ENCODE measurements at regions not wholly inside any gene's neighbourhood (a gene's known extent, or its start where the extent isn't known, plus 50 kb on each side); places are given as distances from the start of the nearest gene placed in this dataset.
A peak's percentile ranks its signal among the peaks of the same experiment; 100 is the strongest.

DNA sequence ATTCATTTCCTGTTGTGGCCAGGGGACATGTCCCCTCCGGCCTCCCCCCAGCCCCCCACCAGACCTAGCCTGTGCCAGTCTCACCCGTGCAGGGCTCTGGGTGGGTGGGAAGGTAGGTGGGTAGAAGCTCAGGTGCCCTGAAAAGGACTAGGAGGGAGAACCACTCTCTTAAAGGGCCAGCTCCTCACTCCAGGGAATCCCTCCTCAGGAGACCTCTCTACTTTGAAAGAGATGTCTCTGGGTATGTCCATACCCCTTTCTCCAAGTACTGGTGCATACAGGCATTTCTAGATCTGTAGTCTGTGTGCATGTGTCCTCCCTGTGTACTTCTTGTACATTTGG is 60.8 kb upstream of the EPB41L1 start:
- Histone ChIP-seq H2BK5ac (ENCODE audit: low read depth, low read length) (no peak overlapping the region), H3K79me2 (ENCODE audit: control insufficient read depth in 1 of 2, insufficient read depth in 2 of 2, low read length in 2 of 2) (no peaks in the 10 kb centered on the region), H3K18ac (ENCODE audit: extremely low read depth, low read length) (no peak overlapping the region), H3K14ac (ENCODE audit: insufficient read length) (no peak overlapping the region), H3K27ac (ENCODE audit: low read depth, low read length) (no peak overlapping the region), H4K5ac (ENCODE audit: insufficient read length, low read depth, low read length) (no peak overlapping the region), H4K20me1 (replicated peaks in 1 of 2; ENCODE audit: control insufficient read depth in 1 of 2, insufficient read depth in 2 of 2, low read length in 2 of 2) (peaks cover 3 to 22% of the 10 kb centered on the region in 2 experiments), H3K23ac (ENCODE audit: insufficient read length) (no peak overlapping the region), H3K4ac (replicated peaks; ENCODE audit: insufficient read length, low read depth, low read length) (no peak overlapping the region), H2BK15ac (ENCODE audit: low read length) (no peak overlapping the region), H2AFZ (ENCODE audit: low read length) (no peak overlapping the region), H3K27me3 (replicated peaks in 1 of 4; ENCODE audit: control insufficient read depth in 3 of 4, extremely low read depth in 1 of 4, insufficient read depth in 3 of 4, low read length in 3 of 4) (peaks cover 34 to 65% (median 59%) of the 10 kb centered on the region in 4 experiments), H3K4me3 (ENCODE audit: extremely low read depth in 1 of 4, insufficient read depth in 2 of 4, low read depth in 3 of 4, low read length in 4 of 4) (peak overlapping the region; percentile 27 to 65 (median 50); a peak in 4 of 8 replicates), H3K9me3 (ENCODE audit: insufficient read depth in 2 of 2, low read depth in 1 of 2, low read length in 1 of 2) (no peaks in the 10 kb centered on the region), H3K79me1 (ENCODE audit: low read depth, low read length) (no peaks in the 10 kb centered on the region; the same call in 1 of the 2 replicates), H3K4me1 (replicated peaks in 1 of 4; ENCODE audit: control insufficient read depth in 3 of 4, insufficient read depth in 4 of 4, low read length in 3 of 4) (peaks cover 18 to 33% (median 19%) of the 10 kb centered on the region in 4 experiments), H3K4me2 (ENCODE audit: insufficient read depth in 1 of 2, low read depth in 2 of 2, low read length in 2 of 2) (peak overlapping the region; percentile 90 to 99), H3K9ac (replicated peaks in 1 of 4; ENCODE audit: extremely low read depth in 1 of 4, low read depth in 3 of 4, low read length in 3 of 4) (no peak overlapping the region), H3K23me2 (ENCODE audit: low read depth, low read length) (peaks cover 17% of the 10 kb centered on the region), H3K56ac (replicated peaks; ENCODE audit: insufficient read length, low read depth, low read length) (no peak overlapping the region), H4K91ac (replicated peaks; ENCODE audit: insufficient read length, low read length) (no peak overlapping the region), H3K36me3 (ENCODE audit: control insufficient read depth in 2 of 4, insufficient read depth in 4 of 4, low read length in 3 of 4) (peaks cover 0 to 3% (median 0%) of the 10 kb centered on the region in 4 experiments; a peak in 1 of 8 replicates), H2AK5ac (ENCODE audit: low read depth, low read length) (no peak overlapping the region), H4K8ac (ENCODE audit: extremely low read depth, insufficient read depth, low read length) (no peak overlapping the region), H2BK12ac (ENCODE audit: low read depth, low read length) (no peak overlapping the region), H2BK120ac (replicated peaks; ENCODE audit: low read depth, low read length) (no peak overlapping the region), H2BK20ac (ENCODE audit: low read length) (no peak overlapping the region)
- WGBS, 2 experiments (ENCODE audit: extremely low coverage in 1 of 2, insufficient coverage in 1 of 2, insufficient read length in 1 of 2, insufficient replicate concordance in 2 of 2, low coverage in 1 of 2, low lambda C conversion rate in 2 of 2, missing lambda C conversion rate in 1 of 2), result 0% methylated on average over 1 of the region's 2 CpGs; no CpG with 5 or more reads in 1 of the 2 experiments
- TF ChIP-seq JUN (IDR thresholded peaks at IDR 0.05; ENCODE audit: low read depth, low read length) (no peak), SIX5 (IDR thresholded peaks at IDR 0.05; ENCODE audit: low read depth, low read length) (no peak), POU5F1 (IDR thresholded peaks at IDR 0.05; ENCODE audit: low read depth, low read length) (no peak)
- ChIA-PET CTCF (ENCODE audit: partially characterized antibody) (interaction anchor here (0.5 to 5.2 kb wide), 4 partner anchors 19 to 101 kb away, joined by 3 to 25 read pairs (median 10); no protein-coding TSS in a partner anchor), POLR2A (ENCODE audit: partially characterized antibody) (interaction anchor here (0.8 to 1.3 kb wide), 4 partner anchors 16 to 64 kb away, joined by 3 to 4 read pairs (median 3); no protein-coding TSS in a partner anchor)
- FAIRE-seq (no peak), DNase-seq (ENCODE audit: low read depth in 1 of 2, low spot score in 2 of 2) (no peak)
